AG04449 (cell line): ENCODE measurements at regions not wholly inside any gene's neighbourhood (a gene's known extent, or its start where the extent isn't known, plus 50 kb on each side); places are given as distances from the start of the nearest gene placed in this dataset.

Experiments used
- CTCF ChIA-PET: fragments of 350-600 bp; formaldehyde crosslinking; extraction: SDS; loops from one replicate; lab custom pipeline; 2021; ENCODE audit warnings: antibody characterized with exemption; lab: Yijun Ruan, JAX
- POLR2A ChIA-PET: fragments of 400-600, 350-600 bp; formaldehyde crosslinking; extraction: SDS; loops from one replicate; lab custom pipeline; 2020; ENCODE audit warnings: antibody characterized with exemption, inconsistent platforms; lab: Yijun Ruan, JAX
- DNase-seq: peaks from one replicate; pipeline ENCODE4 v3.0.0-alpha.2; 2010; ENCODE audit warnings: low read depth, low spot score
- H3K4me3 ChIP-seq: 2 replicates; pipeline ENCODE4 v1.5.1; 2011; ENCODE audit warnings: low read depth, mild to moderate bottlenecking, control low read depth, low read length
- CTCF ChIP-seq: IDR thresholded peaks from one replicate; pipeline ENCODE4 v1.5.1; 2011; ENCODE audit warnings: mild to moderate bottlenecking, moderate library complexity, low read length, control low read depth, inconsistent platforms; ENCODE audit not compliant: insufficient read depth; ENCODE audit errors: missing control alignments

- no peak for DNase-seq
- CTCF ChIA-PET, result no interaction called here
- no peak for TF ChIP-seq CTCF
- no peak overlapping the region for H3K4me3 ChIP-seq
- POLR2A ChIA-PET, result no interaction called here
Measured at GRCh38 chr4:123298801-123299200, 97.8 kb upstream of the SPRY1 start.

GRCh38 chr4:123299212-123299691, 97.3 kb upstream of the SPRY1 start:
- POLR2A ChIA-PET, result no interaction called here
- TF ChIP-seq CTCF, result no peak
- CTCF ChIA-PET, result no interaction called here
- peak; percentile 46 for DNase-seq
- H3K4me3 ChIP-seq, result no peak overlapping the region

GRCh38 chr4:123300222-123301039, 96.2 kb upstream of the SPRY1 start:
- DNase-seq, result no peak
- ChIA-PET CTCF (no interaction called here), POLR2A (no interaction called here)
- no peak overlapping the region for H3K4me3 ChIP-seq
- TF ChIP-seq CTCF, result no peak

GRCh38 chr4:123301923-123302322, 94.7 kb upstream of the SPRY1 start:
- ChIA-PET CTCF (no interaction called here), POLR2A (no interaction called here)
- DNase-seq, result no peak
- no peak for TF ChIP-seq CTCF
- no peak overlapping the region for H3K4me3 ChIP-seq

- no peak for DNase-seq
- no peak overlapping the region for H3K4me3 ChIP-seq
- ChIA-PET POLR2A (no interaction called here), CTCF (interaction anchor here (2.4 kb wide), 1 partner anchor 177 kb away, joined by 5 read pairs; no protein-coding TSS in a partner anchor)
- TF ChIP-seq CTCF, result no peak
Measured at GRCh38 chr4:123304151-123304964, 92.2 kb upstream of the SPRY1 start.

GRCh38 chr4:123305736-123306135, 90.9 kb upstream of the SPRY1 start:
- H3K4me3 ChIP-seq, result no peak overlapping the region
- ChIA-PET POLR2A (no interaction called here), CTCF (interaction anchor here (2.4 kb wide), 1 partner anchor 179 kb away, joined by 5 read pairs; no protein-coding TSS in a partner anchor)
- no peak for TF ChIP-seq CTCF
- no peak for DNase-seq
